Esophagus muscularis mucosa (tissue), 4 donors: ENCODE measurements at regions not wholly inside any gene's neighbourhood (a gene's known extent, or its start where the extent isn't known, plus 50 kb on each side); places are given as distances from the start of the nearest gene placed in this dataset.

Experiments used
- DNase-seq: peaks from one replicate; pipeline ENCODE4 v3.0.0-alpha.2; 2017; ENCODE audit errors: extremely low spot score
- H3K27ac ChIP-seq, 4 donors: fragments of 200-600 bp; sonication (generic); replicated peaks in 1 of 4; 1 replicate in 3 of 4; 2 replicates in 1 of 4; pipeline ENCODE4 v1.5.1; 2016 to 2019; ENCODE audit warnings: mild to moderate bottlenecking in 1 of 4
- H3K27me3 ChIP-seq, 4 donors: fragments of 200-600 bp; sonication (generic); one replicate each; pipeline versions ENCODE4 v1.5.1 to v1.6.0; 2016 to 2019
- H3K36me3 ChIP-seq, 4 donors: fragments of 200-600 bp; sonication (generic); one replicate each; pipeline ENCODE4 v1.5.1; 2016 to 2019
- H3K4me1 ChIP-seq, 4 donors: fragments of 200-600 bp; sonication (generic); one replicate each; pipeline ENCODE4 v1.5.1; 2016 to 2019
- H3K4me3 ChIP-seq, 4 donors: fragments of 200-600 bp; sonication (generic); 1 replicate in 2 of 4; 2 replicates in 2 of 4; pipeline ENCODE4 v1.5.1; 2016 to 2019; ENCODE audit warnings: mild to moderate bottlenecking in 4 of 4, moderate library complexity in 1 of 4
- H3K9me3 ChIP-seq, 4 donors: fragments of 200-600 bp; sonication (generic); 1 replicate in 3 of 4; 2 replicates in 1 of 4; pipeline ENCODE4 v1.5.1; 2016 to 2019
- CTCF ChIP-seq, 3 experiments: fragments of 200-600 bp in 2 of 3; fragments of 450-650 bp in 1 of 3; sonication (generic) in 2 of 3; IDR thresholded peaks; one replicate each; pipeline ENCODE4 v1.5.1; 2017 to 2019; ENCODE audit warnings: antibody characterized with exemption in 3 of 3, mild to moderate bottlenecking in 2 of 3, moderate library complexity in 1 of 3
- EP300 ChIP-seq: sonication (generic); formaldehyde crosslinking; IDR thresholded peaks from one replicate; pipeline ENCODE4 v1.6.1; 2017; ENCODE audit warnings: antibody characterized with exemption
- POLR2A ChIP-seq: fragments of 450-650 bp; IDR thresholded peaks from one replicate; pipeline ENCODE4 v1.6.1; 2017; ENCODE audit warnings: antibody characterized with exemption, moderate library complexity, mild to moderate bottlenecking, low read depth
- POLR2AphosphoS5 ChIP-seq, 2 donors: sonication (generic); formaldehyde crosslinking; IDR thresholded peaks; one replicate each; pipeline ENCODE4 v1.6.1; 2017; ENCODE audit warnings: antibody characterized with exemption in 2 of 2
- WGBS: methylation state at CpG from one replicate; pipeline ENCODE4 v1.1.5; 2018; 5-methylcytosine and 5-hydroxymethylcytosine counted together
- intact Hi-C: fragments of 100-400 bp; cut with DNase I; formaldehyde crosslinking; loops from one replicate; pipeline ENCODE4 v1.15.1; 2023

- no peak for DNase-seq
- Histone ChIP-seq H3K4me1 (no peaks in the 10 kb centered on the region), H3K9me3 (no peaks in the 10 kb centered on the region), H3K27me3 (no peaks in the 10 kb centered on the region), H3K27ac (no peak overlapping the region), H3K36me3 (no peaks in the 10 kb centered on the region), H3K4me3 (no peak overlapping the region)
- TF ChIP-seq POLR2AphosphoS5 (IDR thresholded peaks at IDR 0.05) (no peak), POLR2A (no peak), EP300 (no peak), CTCF (IDR thresholded peaks at IDR 0.05) (no peak)
- intact Hi-C loops = no loop called here
Measured at GRCh38 chr6:140178935-140179334, 804.5 kb upstream of the CITED2 start.

- intact Hi-C loops = no loop called here
- TF ChIP-seq POLR2A = no peak
- TF ChIP-seq EP300 = no peak
- TF ChIP-seq CTCF (IDR thresholded peaks at IDR 0.05) = no peak
- no peak for TF ChIP-seq POLR2AphosphoS5 (IDR thresholded peaks at IDR 0.05)
- no peak overlapping the region for H3K27ac ChIP-seq
- no peak overlapping the region for H3K4me3 ChIP-seq
- 71% methylated on average over 1 of the region's 1 CpG for WGBS
- no peaks in the 10 kb centered on the region for H3K9me3 ChIP-seq
- H3K36me3 ChIP-seq = no peaks in the 10 kb centered on the region
- H3K27me3 ChIP-seq = no peaks in the 10 kb centered on the region
- no peak for DNase-seq
- no peaks in the 10 kb centered on the region for H3K4me1 ChIP-seq
Measured at GRCh38 chr6:140178520-140178919, 804.1 kb upstream of the CITED2 start.

GRCh38 chr6:140176306-140176705 lies 801.9 kb upstream of the CITED2 start:
- Histone ChIP-seq H3K27me3 (no peaks in the 10 kb centered on the region), H3K9me3 (no peaks in the 10 kb centered on the region), H3K36me3 (no peaks in the 10 kb centered on the region), H3K4me3 (no peak overlapping the region), H3K27ac (no peak overlapping the region), H3K4me1 (no peaks in the 10 kb centered on the region)
- TF ChIP-seq EP300 = no peak
- TF ChIP-seq CTCF (IDR thresholded peaks at IDR 0.05) = no peak
- TF ChIP-seq POLR2AphosphoS5 (IDR thresholded peaks at IDR 0.05) = no peak
- no peak for TF ChIP-seq POLR2A
- intact Hi-C loops = no loop called here
- WGBS = 96% methylated on average over 1 of the region's 1 CpG
- no peak for DNase-seq

- no peak overlapping the region for H3K4me3 ChIP-seq
- WGBS = 100% methylated on average over 1 of the region's 1 CpG
- H3K36me3 ChIP-seq = no peaks in the 10 kb centered on the region
- H3K27ac ChIP-seq = no peak overlapping the region
- intact Hi-C loops = no loop called here
- H3K27me3 ChIP-seq = no peaks in the 10 kb centered on the region
- H3K9me3 ChIP-seq = no peaks in the 10 kb centered on the region
- no peaks in the 10 kb centered on the region for H3K4me1 ChIP-seq
- DNase-seq = no peak
- no peak for TF ChIP-seq EP300
Measured at GRCh38 chr6:140175486-140175885, 801.0 kb upstream of the CITED2 start.

GRCh38 chr6:140174524-140174923 lies 800.1 kb upstream of the CITED2 start:
- TF ChIP-seq CTCF (IDR thresholded peaks at IDR 0.05) (no peak), POLR2A (no peak), EP300 (no peak), POLR2AphosphoS5 (IDR thresholded peaks at IDR 0.05) (no peak)
- DNase-seq = no peak
- intact Hi-C loops = no loop called here
- H3K27ac ChIP-seq = no peak overlapping the region
- no peaks in the 10 kb centered on the region for H3K9me3 ChIP-seq
- H3K27me3 ChIP-seq = no peaks in the 10 kb centered on the region
- WGBS = 96% methylated on average over 2 of the region's 2 CpGs
- H3K4me3 ChIP-seq = no peak overlapping the region
- no peaks in the 10 kb centered on the region for H3K4me1 ChIP-seq
- H3K36me3 ChIP-seq = no peaks in the 10 kb centered on the region
